MCF 10A (cell line): ENCODE measurements at regions not wholly inside any gene's neighbourhood (a gene's known extent, or its start where the extent isn't known, plus 50 kb on each side); places are given as distances from the start of the nearest gene placed in this dataset.

Experiments
- BruUV-seq: library from RNA; stranded (reverse); fragments of 400-500 nt; replicated peaks from 2 replicates; lab custom pipeline; 2021; lab: Mats Ljungman, UMichigan
- CTCF ChIA-PET: fragments of 300-600 bp; sonication (Branson Sonifier 250); formaldehyde crosslinking; extraction: SDS; loops from one replicate; lab custom pipeline; 2021; ENCODE audit warnings: antibody characterized with exemption, inconsistent platforms; lab: Yijun Ruan, JAX
- POLR2A ChIA-PET: fragments of 300-600, 350-650 bp; sonication (Branson Sonifier 250); formaldehyde crosslinking; extraction: SDS; loops from one replicate; lab custom pipeline; 2020; ENCODE audit warnings: antibody characterized with exemption, inconsistent platforms; lab: Yijun Ruan, JAX
- DNase-seq: peaks from one replicate; pipeline ENCODE4 v3.0.0-alpha.2; 2018; ENCODE audit not compliant: unreplicated experiment
- H3K27ac Mint-ChIP-seq: one replicate; pipeline ENCODE4 v1.8.0; 2022; ENCODE audit warnings: mild to moderate bottlenecking, low read depth, mixed read lengths; ENCODE audit not compliant: unreplicated experiment
- H3K27me3 Mint-ChIP-seq: one replicate; pipeline ENCODE4 v1.8.0; 2022; ENCODE audit warnings: mixed read lengths; ENCODE audit not compliant: insufficient read depth, unreplicated experiment
- H3K36me3 Mint-ChIP-seq: one replicate; pipeline ENCODE4 v1.8.0; 2022; ENCODE audit warnings: mild to moderate bottlenecking, moderate library complexity, mixed read lengths; ENCODE audit not compliant: insufficient read depth, unreplicated experiment
- H3K4me1 Mint-ChIP-seq: one replicate; pipeline ENCODE4 v1.8.0; 2022; ENCODE audit warnings: mixed read lengths; ENCODE audit not compliant: insufficient read depth, unreplicated experiment
- H3K4me3 Mint-ChIP-seq: one replicate; pipeline ENCODE4 v1.8.0; 2022; ENCODE audit warnings: mild to moderate bottlenecking, moderate library complexity, mixed read lengths; ENCODE audit not compliant: unreplicated experiment
- H3K9me3 Mint-ChIP-seq: one replicate; pipeline ENCODE4 v1.8.0; 2022; ENCODE audit warnings: mixed read lengths; ENCODE audit not compliant: unreplicated experiment
- CTCF ChIP-seq: fragments of 200-600 bp; IDR thresholded peaks from one replicate; pipeline ENCODE4 v1.8.0; 2022; ENCODE audit warnings: antibody characterized with exemption, mild to moderate bottlenecking; ENCODE audit not compliant: unreplicated experiment
- intact Hi-C: fragments of 100-400 bp; cut with micrococcal nuclease; formaldehyde crosslinking; loops from 2 replicates; pipeline ENCODE4 v1.14.1; 2022

DNA sequence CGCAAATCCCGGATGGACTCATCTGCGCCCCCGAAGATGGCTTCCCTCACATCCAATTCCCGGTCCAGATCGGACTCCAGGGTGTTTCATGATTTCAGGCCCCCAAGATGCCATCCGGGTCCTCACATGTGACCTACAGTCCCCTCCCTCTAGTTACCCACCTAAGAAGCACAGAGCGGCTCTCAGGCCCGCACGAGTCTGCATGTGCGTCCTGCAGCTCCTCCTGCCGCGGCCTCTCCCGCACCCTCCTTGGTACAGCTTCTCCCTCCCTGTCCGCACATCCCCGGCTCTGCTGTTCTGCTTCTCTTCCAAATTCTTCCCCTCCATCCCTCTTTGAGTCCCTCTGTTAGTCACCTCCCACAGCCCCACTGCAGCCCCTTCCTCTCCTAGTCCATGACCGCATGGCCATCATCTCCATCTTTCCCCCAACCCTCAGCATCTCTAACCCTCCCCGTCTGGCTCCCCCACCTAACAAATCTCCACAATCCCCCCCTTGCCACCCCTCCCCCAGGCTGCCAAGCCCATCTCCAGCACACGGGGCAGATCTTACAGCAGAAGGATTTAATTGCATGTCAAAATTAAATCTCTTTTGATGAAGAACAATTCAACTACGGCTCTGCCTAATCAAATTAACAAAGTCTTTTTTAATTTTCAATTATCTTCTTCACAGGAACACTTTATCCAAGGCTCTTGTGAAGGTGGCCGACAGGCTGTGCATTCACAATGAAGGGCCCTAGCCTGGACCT lies 231.0 kb downstream of the RBFOX3 start:
- no peaks in the 10 kb centered on the region for H3K36me3 Mint-ChIP-seq
- H3K4me1 Mint-ChIP-seq, result no peaks in the 10 kb centered on the region
- no peak for TF ChIP-seq CTCF
- DNase-seq, result no peak
- no TSS peak for BruUV-seq
- ChIA-PET CTCF (interaction anchor here (1.1 to 1.3 kb wide), 3 partner anchors 11 to 291 kb away, joined by 3 to 4 read pairs (median 4); no protein-coding TSS in a partner anchor), POLR2A (no interaction called here)
- H3K27me3 Mint-ChIP-seq, result peaks cover 94% of the 10 kb centered on the region
- intact Hi-C loops, result no loop called here
- no peaks in the 10 kb centered on the region for H3K9me3 Mint-ChIP-seq
- no peak overlapping the region for H3K27ac Mint-ChIP-seq
- no peak overlapping the region for H3K4me3 Mint-ChIP-seq

DNA sequence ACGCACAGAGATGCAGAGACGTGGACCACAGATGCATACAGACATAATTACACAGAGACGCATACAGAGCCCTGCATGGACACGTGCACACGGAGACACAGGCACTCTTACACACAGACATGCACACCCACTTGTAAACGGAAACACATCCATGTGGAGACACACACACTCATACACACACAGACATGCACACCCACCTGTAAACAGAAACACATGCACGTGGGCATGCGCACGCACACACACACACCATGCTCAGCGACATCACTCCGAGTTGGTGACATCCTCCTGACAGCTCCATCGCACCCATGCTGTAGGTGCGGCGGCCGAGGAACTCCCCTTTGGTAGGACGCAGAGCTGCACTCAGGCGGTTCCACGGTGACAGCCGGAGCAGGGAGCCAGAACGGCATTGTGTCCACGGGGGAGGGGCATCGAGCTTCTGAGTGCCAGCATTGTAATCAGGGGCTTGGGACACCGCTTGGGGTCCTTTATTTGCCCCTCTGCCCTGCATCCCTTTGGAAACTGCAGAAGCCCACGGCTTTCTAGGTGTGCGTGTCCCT lies 233.5 kb downstream of the RBFOX3 start:
- no peak for TF ChIP-seq CTCF
- intact Hi-C loops, result no loop called here
- ChIA-PET POLR2A (no interaction called here), CTCF (interaction anchor here (1.1 kb wide), 1 partner anchor 16 kb away, joined by 5 read pairs; no protein-coding TSS in a partner anchor)
- H3K4me3 Mint-ChIP-seq, result no peak overlapping the region
- H3K27me3 Mint-ChIP-seq, result peaks cover 90% of the 10 kb centered on the region
- no peak overlapping the region for H3K27ac Mint-ChIP-seq
- H3K4me1 Mint-ChIP-seq, result no peaks in the 10 kb centered on the region
- H3K36me3 Mint-ChIP-seq, result no peaks in the 10 kb centered on the region
- DNase-seq, result no peak
- H3K9me3 Mint-ChIP-seq, result no peaks in the 10 kb centered on the region
- no TSS peak for BruUV-seq

DNA sequence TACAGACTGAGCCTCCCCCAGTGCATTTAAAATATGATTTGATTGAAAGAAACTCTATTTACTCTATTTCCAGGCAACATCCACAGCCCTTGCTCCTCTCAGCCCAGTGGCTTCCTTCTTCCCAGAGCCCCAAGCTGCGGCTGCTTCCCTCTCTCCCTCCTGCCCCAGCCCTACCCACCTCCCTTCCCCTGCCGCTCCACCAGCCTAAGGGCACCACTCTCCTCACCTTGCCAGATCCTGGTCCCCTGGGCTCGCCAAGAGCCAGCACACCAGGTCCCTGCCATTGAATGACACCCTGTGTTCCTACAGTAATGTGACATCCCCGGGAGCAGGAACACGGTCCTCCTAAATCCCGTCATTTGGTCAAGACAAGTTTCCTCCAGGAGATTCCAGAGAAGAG lies 236.0 kb downstream of the RBFOX3 start:
- CTCF ChIA-PET, result interaction anchor here (0.7 to 1.7 kb wide), 2 partner anchors 18 to 184 kb away, joined by 3 to 7 read pairs; no protein-coding TSS in a partner anchor
- Mint-ChIP-seq H3K36me3 (no peaks in the 10 kb centered on the region), H3K9me3 (no peaks in the 10 kb centered on the region), H3K4me3 (no peak overlapping the region), H3K27ac (no peak overlapping the region), H3K27me3 (peaks cover 84% of the 10 kb centered on the region), H3K4me1 (no peaks in the 10 kb centered on the region)
- POLR2A ChIA-PET, result no interaction called here
- no TSS peak for BruUV-seq
- no peak for TF ChIP-seq CTCF
- intact Hi-C loops, result no loop called here
- no peak for DNase-seq

- Mint-ChIP-seq H3K27ac (no peak overlapping the region), H3K4me1 (no peaks in the 10 kb centered on the region), H3K36me3 (no peaks in the 10 kb centered on the region), H3K27me3 (peaks cover 84% of the 10 kb centered on the region), H3K9me3 (no peaks in the 10 kb centered on the region), H3K4me3 (no peak overlapping the region)
- no peak for TF ChIP-seq CTCF
- intact Hi-C loops, result no loop called here
- ChIA-PET CTCF (interaction anchor here (0.6 to 1.7 kb wide), 2 partner anchors 18 to 205 kb away, joined by 3 read pairs; no protein-coding TSS in a partner anchor), POLR2A (no interaction called here)
- no peak for DNase-seq
- BruUV-seq, result no TSS peak
These were observed 236.7 kb downstream of the RBFOX3 start for GRCh38 chr17:79374087-79374689.
